CD4-positive, alpha-beta T cell treated with Interleukin-17A for 1 hour (primary cell): ENCODE measurements at regions not wholly inside any gene's neighbourhood (a gene's known extent, or its start where the extent isn't known, plus 50 kb on each side); places are given as distances from the start of the nearest gene placed in this dataset.
"Not testable (repeated sequence)": the region's sequence is repeated elsewhere in the genome, so short reads cannot be mapped to it uniquely, and the experiment has no call there.

Experiments
- DNase-seq: peaks from one replicate; pipeline ENCODE4 v3.0.0-alpha.2; 2020

GRCh38 chr14:40074169-40074568 is 641.9 kb upstream of the FBXO33 start:
- no peak for DNase-seq

GRCh38 chr14:40072175-40072574 is 639.9 kb upstream of the FBXO33 start:
- DNase-seq, result no peak

GRCh38 chr14:40058901-40059897 is 627.0 kb upstream of the FBXO33 start:
- no peak for DNase-seq

- DNase-seq, result no peak
These were observed 621.2 kb upstream of the FBXO33 start for GRCh38 chr14:40053416-40053815.

DNA sequence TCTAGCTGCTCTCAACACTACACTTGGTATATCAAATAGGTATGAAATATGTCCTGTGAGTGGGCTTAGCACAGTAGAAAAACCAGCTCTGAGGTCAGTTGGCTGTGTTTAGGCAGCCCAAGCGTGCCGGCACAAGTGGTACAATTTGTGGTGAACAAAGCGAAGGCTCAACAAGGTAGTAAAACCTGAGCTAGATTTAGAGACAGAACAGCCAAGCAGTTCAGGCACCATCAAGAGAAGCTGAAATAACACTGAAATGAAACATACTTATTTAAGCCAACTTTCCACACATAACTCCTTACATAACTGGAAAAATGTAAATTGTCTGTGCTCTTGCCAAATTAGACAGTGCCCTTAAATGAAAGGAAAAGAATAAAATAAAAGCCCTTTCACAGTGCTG is 596.8 kb upstream of the FBXO33 start:
- DNase-seq, result no peak

DNA sequence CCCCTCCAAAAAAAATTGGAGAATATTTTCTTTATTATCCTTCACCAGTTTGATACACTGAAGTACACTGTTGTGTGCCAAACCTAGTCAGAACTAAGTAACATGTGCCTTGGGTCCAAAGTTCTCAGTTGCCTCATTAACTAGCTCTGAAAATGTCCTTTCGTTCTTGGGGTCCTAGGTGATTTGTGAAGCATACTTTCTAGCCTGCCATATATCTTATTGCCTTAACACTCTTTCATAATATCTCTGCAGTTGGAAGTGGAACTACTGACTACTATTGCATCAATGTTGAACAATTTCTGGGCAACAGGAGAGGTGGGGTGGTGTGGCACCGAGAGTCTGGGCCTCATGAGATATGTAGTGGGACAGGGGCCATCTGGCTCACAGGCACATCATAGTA is 592.9 kb upstream of the FBXO33 start:
- no peak for DNase-seq

DNA sequence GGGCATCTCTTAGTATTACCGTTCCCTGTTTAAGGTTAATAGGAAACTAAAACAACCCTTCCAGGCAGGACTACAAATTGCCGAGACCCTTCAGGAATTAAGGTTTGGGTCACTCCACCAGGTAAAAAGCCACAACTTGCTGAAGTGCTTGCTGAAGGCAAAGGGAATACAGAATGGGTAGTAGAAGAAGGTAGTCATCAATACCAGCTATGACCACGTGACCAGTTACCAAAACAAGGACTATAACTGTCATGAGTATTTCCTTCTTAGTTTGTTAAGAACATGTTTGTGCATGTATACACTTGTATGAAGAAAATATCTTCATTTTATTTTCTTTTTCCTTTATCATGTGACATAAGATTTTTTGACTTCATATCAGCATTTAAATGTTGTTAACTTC is 578.7 kb upstream of the FBXO33 start:
- no peak for DNase-seq

DNA sequence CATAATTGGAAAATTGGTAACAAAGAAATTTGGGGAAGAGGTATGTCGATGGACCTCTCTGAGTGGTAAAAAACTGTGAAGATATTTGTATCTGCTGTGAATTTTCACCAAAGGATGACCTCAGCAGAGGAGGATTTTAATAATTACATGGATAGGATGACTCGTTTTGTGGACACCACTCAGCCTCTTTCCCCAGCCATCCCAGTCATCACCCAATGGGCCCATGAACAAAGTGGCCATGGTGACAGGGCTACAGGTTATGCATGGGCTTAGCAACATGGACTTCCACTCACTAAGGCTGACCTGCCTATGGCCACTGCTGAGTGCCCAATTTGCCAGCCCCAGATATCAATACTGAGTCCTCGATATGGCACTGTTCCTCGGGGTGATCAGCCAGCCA is 577.5 kb upstream of the FBXO33 start:
- DNase-seq, result no peak

DNA sequence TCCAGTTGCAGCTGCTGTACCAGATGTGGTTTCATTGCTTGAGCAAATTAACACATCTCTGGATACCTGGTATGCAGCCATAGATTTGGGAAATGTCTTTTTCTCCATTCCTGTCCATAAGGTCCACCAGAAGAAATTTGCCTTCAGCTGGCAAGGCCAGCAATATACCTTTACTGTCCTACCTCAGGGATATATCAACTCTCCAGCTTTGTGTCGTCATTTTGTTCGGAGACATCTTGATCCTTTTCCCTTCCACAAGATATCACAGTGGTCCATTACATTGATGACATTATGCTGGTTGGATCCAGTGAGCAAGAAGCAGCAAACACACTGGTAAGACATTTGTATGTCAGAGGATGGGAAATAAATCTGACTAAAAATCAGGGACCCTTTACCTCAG is 576.1 kb upstream of the FBXO33 start:
- not testable (repeated sequence) for DNase-seq

DNA sequence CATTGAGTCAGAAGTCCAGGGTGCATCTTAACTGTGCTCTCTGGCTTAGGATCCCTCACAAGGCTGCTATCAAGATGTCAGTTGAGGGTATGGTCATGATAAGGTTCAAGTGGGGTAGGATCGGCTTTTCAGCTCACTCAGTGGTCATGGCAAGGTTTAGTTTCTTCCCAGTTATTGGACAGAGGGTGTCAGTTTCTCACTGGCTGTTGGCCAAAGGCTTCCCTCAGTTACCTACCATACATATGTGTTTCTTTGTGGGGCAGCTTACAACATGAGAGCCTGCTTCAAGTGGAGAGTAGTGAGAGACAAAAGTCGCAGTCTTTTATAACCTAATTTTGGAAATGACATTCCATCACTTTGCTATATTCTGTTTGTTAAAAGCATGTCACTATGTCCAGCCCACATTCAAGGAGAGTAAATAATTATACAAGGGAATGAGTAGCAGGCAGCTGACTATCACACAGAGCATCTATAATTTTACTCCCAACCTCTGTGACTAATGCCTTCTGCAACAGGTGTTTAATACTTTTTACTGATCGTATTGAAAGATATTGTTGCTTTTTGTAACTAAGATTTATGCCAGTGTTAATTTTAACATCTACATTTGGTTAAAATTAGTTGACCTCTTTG is 572.8 kb upstream of the FBXO33 start:
- DNase-seq, result no peak

- no peak for DNase-seq
These were observed 571.5 kb upstream of the FBXO33 start for GRCh38 chr14:40003773-40004172.

DNA sequence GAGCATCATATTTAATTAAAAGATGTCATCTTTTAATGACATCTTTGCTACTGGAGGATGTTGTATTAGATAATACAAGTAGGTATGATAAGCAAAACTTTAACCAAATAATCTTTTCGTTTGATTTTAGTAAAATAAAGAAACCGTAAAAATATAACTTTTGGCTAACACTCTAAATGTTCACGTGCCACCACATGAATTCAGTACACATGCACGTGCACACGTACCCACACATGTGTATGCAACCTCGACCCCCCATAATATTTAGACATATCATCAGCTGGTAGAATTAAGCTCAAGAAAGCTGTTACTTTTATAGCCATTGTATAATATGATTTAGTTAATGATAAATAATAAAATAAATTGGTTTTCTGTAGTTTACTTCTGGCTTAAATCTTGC is 566.6 kb upstream of the FBXO33 start:
- DNase-seq, result no peak

DNA sequence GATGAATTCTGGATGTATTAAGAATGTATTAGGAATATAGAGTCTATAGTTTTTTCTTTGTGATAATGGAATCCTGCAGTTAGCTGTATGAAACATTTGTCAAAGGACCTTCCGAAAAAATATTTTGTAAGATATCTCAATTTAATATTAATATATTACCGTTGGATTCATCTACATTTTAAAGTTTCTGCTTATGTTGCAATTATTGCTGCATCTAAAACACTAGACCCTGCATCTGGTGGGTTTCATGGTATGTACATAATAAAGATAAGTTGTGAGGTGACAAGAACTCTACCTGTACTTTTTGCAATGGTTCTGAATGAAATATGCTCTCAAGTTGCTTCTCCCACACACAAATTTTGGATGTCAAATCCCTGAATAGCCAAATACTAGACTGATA is 565.9 kb upstream of the FBXO33 start:
- no peak for DNase-seq

- DNase-seq, result no peak
These were observed 558.8 kb upstream of the FBXO33 start for GRCh38 chr14:39991041-39991440.

- DNase-seq, result no peak
These were observed 556.7 kb upstream of the FBXO33 start for GRCh38 chr14:39988939-39989338.

DNA sequence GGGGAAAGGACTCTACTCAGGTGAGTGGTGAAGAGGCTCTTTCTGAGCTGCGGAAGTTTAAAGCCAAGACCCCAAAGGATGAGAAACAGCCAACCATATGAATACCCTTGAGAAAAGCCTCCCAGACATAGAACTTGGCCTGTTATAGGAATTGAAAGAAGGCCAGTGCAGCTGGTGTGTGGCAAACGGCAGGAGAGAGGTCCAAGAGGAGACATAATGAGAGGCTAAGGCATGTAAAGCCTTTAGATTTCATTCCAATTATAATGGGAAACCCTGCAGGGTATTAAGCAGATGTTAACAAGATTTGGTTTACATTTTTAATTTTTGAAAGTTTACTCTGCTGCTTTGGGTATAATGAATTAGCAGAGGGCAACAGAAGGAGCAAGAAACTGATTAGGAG is 552.1 kb upstream of the FBXO33 start:
- no peak for DNase-seq

- DNase-seq, result no peak
These were observed 545.0 kb upstream of the FBXO33 start for GRCh38 chr14:39977198-39977597.

GRCh38 chr14:39974036-39974435 is 541.8 kb upstream of the FBXO33 start:
- DNase-seq, result no peak

- no peak for DNase-seq
These were observed 540.5 kb upstream of the FBXO33 start for GRCh38 chr14:39972704-39973103.

GRCh38 chr14:39967885-39968284 is 535.7 kb upstream of the FBXO33 start:
- no peak for DNase-seq

GRCh38 chr14:39957987-39958386 is 525.8 kb upstream of the FBXO33 start:
- no peak for DNase-seq

- DNase-seq, result no peak
These were observed 525.1 kb upstream of the FBXO33 start for GRCh38 chr14:39957290-39957689.

DNA sequence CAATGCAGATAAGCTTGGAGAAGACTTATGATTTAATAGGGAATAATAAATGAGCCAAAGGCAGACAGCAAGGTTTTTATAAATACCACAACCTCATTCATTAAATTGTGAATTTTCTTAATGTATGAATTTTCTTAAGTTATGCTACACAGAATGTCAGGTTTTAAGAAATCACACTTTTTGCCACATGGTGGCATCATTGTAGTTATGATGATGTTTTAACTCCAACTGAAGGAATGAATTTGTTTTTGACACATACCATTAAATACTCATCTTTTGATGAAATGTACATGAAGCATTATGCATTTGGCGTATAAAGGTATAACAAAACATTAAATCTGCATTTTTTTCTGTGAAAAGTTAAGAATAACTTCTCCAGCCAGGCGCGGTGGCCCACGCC is 524.1 kb upstream of the FBXO33 start:
- no peak for DNase-seq

GRCh38 chr14:39948235-39948634 is 516.0 kb upstream of the FBXO33 start:
- DNase-seq, result no peak
